ENCODE measurements at regions not wholly inside any gene's neighbourhood (a gene's known extent, or its start where the extent isn't known, plus 50 kb on each side); places are given as distances from the start of the nearest gene placed in this dataset.

DNA sequence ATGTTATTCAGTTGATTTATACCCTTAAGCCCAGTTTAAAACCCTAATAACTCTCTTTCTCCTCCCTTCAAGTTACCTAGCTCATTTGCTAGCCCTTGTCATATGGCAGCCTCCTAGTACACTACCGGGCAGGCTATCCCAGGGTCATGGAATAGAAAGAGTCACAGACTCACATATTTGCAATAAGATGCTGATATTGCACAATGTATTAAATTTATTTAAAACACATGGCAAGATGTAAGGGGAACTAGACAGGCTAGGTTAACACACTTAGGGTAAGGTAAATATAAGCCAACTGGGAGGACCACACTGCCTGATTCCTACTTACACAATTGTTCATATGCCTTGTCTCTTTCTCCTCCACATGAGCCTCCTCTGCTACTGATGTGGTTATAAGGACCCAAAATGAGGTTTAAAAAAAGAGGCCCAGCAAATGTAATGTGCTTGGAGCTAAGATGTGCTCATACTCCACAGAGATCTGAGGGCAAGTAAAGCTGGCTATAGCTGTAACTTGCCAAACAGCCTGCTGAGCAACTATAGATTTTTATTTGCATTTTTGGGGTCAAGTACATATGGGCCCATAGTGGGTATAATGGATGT, 130.0 kb downstream of the ENC1 start:
- no peak overlapping the region for H3K9ac ChIP-seq
- H3K27me3 ChIP-seq (ENCODE audit: control insufficient read depth, insufficient read depth, low read length), result no peaks in the 10 kb centered on the region
- no peak overlapping the region for H3K27ac ChIP-seq
- H2AFZ ChIP-seq, result no peak overlapping the region
- H3K4me3 ChIP-seq (ENCODE audit: low read depth, low read length), result no peak overlapping the region
- no peaks in the 10 kb centered on the region for H3K79me2 ChIP-seq
- H3K9me3 ChIP-seq (ENCODE audit: control insufficient read depth, low read length), result no peaks in the 10 kb centered on the region
- H3K4me1 ChIP-seq, result peaks cover 34% of the 10 kb centered on the region
- no peak for TF ChIP-seq CTCF (IDR thresholded peaks at IDR 0.05)
- H3K36me3 ChIP-seq (ENCODE audit: control insufficient read depth, insufficient read depth, low read length), result no peaks in the 10 kb centered on the region
- no peak overlapping the region for H3K4me2 ChIP-seq (ENCODE audit: low read length)

DNA sequence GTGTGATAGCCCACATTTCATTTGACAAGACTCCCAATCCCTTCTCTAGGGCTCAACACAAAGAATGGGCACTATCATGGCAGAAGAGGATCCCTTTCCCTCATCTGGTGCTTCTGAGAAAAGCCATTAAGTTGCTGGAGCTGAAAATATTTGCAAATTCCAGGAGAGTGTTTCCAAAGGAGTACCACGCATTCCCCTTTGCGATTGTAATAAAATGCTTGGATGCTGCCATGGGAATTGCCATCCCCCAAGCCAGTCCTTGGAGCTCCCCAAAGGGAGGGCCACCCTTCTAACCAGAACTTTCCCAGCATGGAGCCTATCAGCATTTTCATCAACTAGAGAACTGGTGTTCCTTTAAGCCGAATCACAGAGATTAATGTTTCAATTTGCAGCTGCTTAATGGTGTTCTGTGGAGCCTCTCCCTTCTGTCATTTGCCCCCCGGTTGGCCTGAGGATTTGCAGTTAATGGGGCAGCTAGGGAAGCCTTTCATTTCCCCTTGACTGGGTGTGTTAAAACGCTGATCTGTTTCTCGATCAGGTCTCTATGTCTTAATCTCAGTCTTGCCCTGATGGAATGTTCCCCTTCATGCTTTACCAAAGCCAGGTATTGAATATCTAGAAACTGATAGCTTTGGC, 133.0 kb downstream of the ENC1 start:
- H3K9me3 ChIP-seq (ENCODE audit: control insufficient read depth, low read length), result no peaks in the 10 kb centered on the region
- peak overlapping the region; percentile 77 for H2AFZ ChIP-seq
- H3K4me3 ChIP-seq (ENCODE audit: low read depth, low read length), result peak overlapping the region; percentile 17
- peak overlapping the region; percentile 94 for H3K27ac ChIP-seq
- H3K4me2 ChIP-seq (ENCODE audit: low read length), result peak overlapping the region; percentile 32
- H3K36me3 ChIP-seq (ENCODE audit: control insufficient read depth, insufficient read depth, low read length), result no peaks in the 10 kb centered on the region
- no peak for TF ChIP-seq CTCF (IDR thresholded peaks at IDR 0.05)
- H3K9ac ChIP-seq, result no peak overlapping the region
- no peaks in the 10 kb centered on the region for H3K79me2 ChIP-seq
- H3K4me1 ChIP-seq, result peaks cover 38% of the 10 kb centered on the region
- no peaks in the 10 kb centered on the region for H3K27me3 ChIP-seq (ENCODE audit: control insufficient read depth, insufficient read depth, low read length)

GRCh38 chr5:74506119-74506518, 134.4 kb downstream of the ENC1 start:
- Histone ChIP-seq H3K4me3 (ENCODE audit: low read depth, low read length) (no peak overlapping the region), H3K9ac (no peak overlapping the region), H3K9me3 (ENCODE audit: control insufficient read depth, low read length) (no peaks in the 10 kb centered on the region), H2AFZ (peak overlapping the region; percentile 29), H3K79me2 (no peaks in the 10 kb centered on the region), H3K4me2 (ENCODE audit: low read length) (no peak overlapping the region), H3K4me1 (peaks cover 48% of the 10 kb centered on the region), H3K27me3 (ENCODE audit: control insufficient read depth, insufficient read depth, low read length) (no peaks in the 10 kb centered on the region), H3K36me3 (ENCODE audit: control insufficient read depth, insufficient read depth, low read length) (no peaks in the 10 kb centered on the region), H3K27ac (peak overlapping the region; percentile 94)
- no peak for TF ChIP-seq CTCF (IDR thresholded peaks at IDR 0.05)

- no peaks in the 10 kb centered on the region for H3K36me3 ChIP-seq (ENCODE audit: control insufficient read depth, insufficient read depth, low read length)
- H3K79me2 ChIP-seq, result no peaks in the 10 kb centered on the region
- H3K9me3 ChIP-seq (ENCODE audit: control insufficient read depth, low read length), result no peaks in the 10 kb centered on the region
- H3K9ac ChIP-seq, result no peak overlapping the region
- no peak overlapping the region for H3K4me2 ChIP-seq (ENCODE audit: low read length)
- no peak for TF ChIP-seq CTCF (IDR thresholded peaks at IDR 0.05)
- H3K27ac ChIP-seq, result no peak overlapping the region
- peak overlapping the region; percentile 39 for H2AFZ ChIP-seq
- H3K4me3 ChIP-seq (ENCODE audit: low read depth, low read length), result no peak overlapping the region
- H3K4me1 ChIP-seq, result peaks cover 54% of the 10 kb centered on the region
- H3K27me3 ChIP-seq (ENCODE audit: control insufficient read depth, insufficient read depth, low read length), result no peaks in the 10 kb centered on the region
Observed at GRCh38 chr5:74504463-74504862, 136.1 kb downstream of the ENC1 start.

GRCh38 chr5:74502479-74502950, 138.0 kb downstream of the ENC1 start:
- H3K27me3 ChIP-seq (ENCODE audit: control insufficient read depth, insufficient read depth, low read length), result no peaks in the 10 kb centered on the region
- H3K4me3 ChIP-seq (ENCODE audit: low read depth, low read length), result peak overlapping the region; percentile 22
- H3K4me1 ChIP-seq, result peaks cover 37% of the 10 kb centered on the region
- no peak overlapping the region for H3K9ac ChIP-seq
- no peaks in the 10 kb centered on the region for H3K36me3 ChIP-seq (ENCODE audit: control insufficient read depth, insufficient read depth, low read length)
- peak overlapping the region; percentile 37 for H3K4me2 ChIP-seq (ENCODE audit: low read length)
- H3K79me2 ChIP-seq, result no peaks in the 10 kb centered on the region
- TF ChIP-seq CTCF (IDR thresholded peaks at IDR 0.05), result no peak
- H3K9me3 ChIP-seq (ENCODE audit: control insufficient read depth, low read length), result no peaks in the 10 kb centered on the region
- peak overlapping the region; percentile 51 for H3K27ac ChIP-seq
- peak overlapping the region; percentile 78 for H2AFZ ChIP-seq

Data from parathyroid adenoma (tissue), 2 donors.